H1 (cell line): ENCODE measurements at regions not wholly inside any gene's neighbourhood (a gene's known extent, or its start where the extent isn't known, plus 50 kb on each side); places are given as distances from the start of the nearest gene placed in this dataset.
A peak's percentile ranks its signal among the peaks of the same experiment; 100 is the strongest.

ENCODE experiments used
- CTCF ChIA-PET: fragments of 300-600 bp; sonication (Branson Sonifier 250); formaldehyde crosslinking; loops from one replicate; lab custom pipeline; 2021; ENCODE audit not compliant: partially characterized antibody; lab: Charles Lee
- POLR2A ChIA-PET: fragments of 300-600 bp; sonication (Branson Sonifier 250); formaldehyde crosslinking; loops from one replicate; lab custom pipeline; 2021; ENCODE audit warnings: inconsistent platforms; ENCODE audit not compliant: partially characterized antibody; lab: Charles Lee
- DNase-seq, 2 experiments: peaks; one replicate each; pipeline versions ENCODE4 v3.0.0 to v3.0.0-alpha.2; 2010 to 2022; ENCODE audit warnings: low spot score in 2 of 2, low read depth in 1 of 2, mixed read lengths in 1 of 2
- FAIRE-seq: peaks from 2 replicates; lab custom pipeline; 2011; peaks lifted over from hg19 to GRCh38; lab: Jason Lieb, UNC
- H2AFZ ChIP-seq: 2 replicates; pipeline ENCODE4 v1.8.1; 2012; ENCODE audit warnings: low read length, inconsistent platforms
- H2AK5ac ChIP-seq: 2 replicates; pipeline ENCODE4 v1.6.1; 2013; ENCODE audit warnings: low read depth, low read length
- H2BK120ac ChIP-seq: replicated peaks from 2 replicates; pipeline ENCODE3; 2013; ENCODE audit warnings: low read depth, low read length, inconsistent platforms
- H2BK12ac ChIP-seq: 2 replicates; pipeline ENCODE4 v1.6.1; 2013; ENCODE audit warnings: low read depth, low read length
- H2BK15ac ChIP-seq: 2 replicates; pipeline ENCODE4 v1.6.1; 2013; ENCODE audit warnings: low read length
- H2BK20ac ChIP-seq: 2 replicates; pipeline ENCODE4 v1.6.1; 2013; ENCODE audit warnings: low read length
- H2BK5ac ChIP-seq: 2 replicates; pipeline ENCODE4 v1.6.1; 2013; ENCODE audit warnings: low read depth, low read length
- H3K14ac ChIP-seq: 2 replicates; pipeline ENCODE4 v1.6.1; 2013; ENCODE audit warnings: inconsistent platforms; ENCODE audit not compliant: insufficient read length
- H3K18ac ChIP-seq: 2 replicates; pipeline ENCODE4 v1.6.1; 2013; ENCODE audit warnings: low read length; ENCODE audit errors: extremely low read depth
- H3K23ac ChIP-seq: 2 replicates; pipeline ENCODE4 v1.6.1; 2013; ENCODE audit warnings: inconsistent platforms; ENCODE audit not compliant: insufficient read length
- H3K23me2 ChIP-seq: 2 replicates; pipeline ENCODE4 v1.6.1; 2013; ENCODE audit warnings: low read depth, low read length
- H3K27ac ChIP-seq: 2 replicates; pipeline ENCODE4 v1.6.1; 2011; ENCODE audit warnings: low read depth, low read length, inconsistent platforms
- H3K27me3 ChIP-seq, 4 experiments: replicated peaks in 1 of 4; 1 replicate in 1 of 4; 2 replicates in 3 of 4; pipeline versions ENCODE4 v1.6.1 to v1.8.1; 2011 to 2013; ENCODE audit warnings: low read length in 3 of 4, mild to moderate bottlenecking in 3 of 4, inconsistent platforms in 2 of 4, mixed read lengths in 2 of 4, moderate library complexity in 1 of 4; ENCODE audit not compliant: control insufficient read depth in 3 of 4, insufficient read depth in 3 of 4; ENCODE audit errors: extremely low read depth in 1 of 4
- H3K36me3 ChIP-seq, 4 experiments: 2 replicates each; pipeline versions ENCODE4 v1.6.1 to v1.8.1; 2011 to 2013; ENCODE audit warnings: mild to moderate bottlenecking in 4 of 4, low read length in 3 of 4, moderate library complexity in 2 of 4, control low read depth in 1 of 4, inconsistent platforms in 1 of 4; ENCODE audit not compliant: insufficient read depth in 4 of 4, control insufficient read depth in 2 of 4
- H3K4ac ChIP-seq: replicated peaks from 2 replicates; pipeline ENCODE3; 2013; ENCODE audit warnings: low read length, low read depth, mixed read lengths, inconsistent platforms; ENCODE audit not compliant: insufficient read length
- H3K4me1 ChIP-seq, 4 experiments: replicated peaks in 1 of 4; 1 replicate in 1 of 4; 2 replicates in 3 of 4; pipeline versions ENCODE4 v1.6.1 to v1.8.1; 2011 to 2013; ENCODE audit warnings: low read length in 3 of 4, inconsistent platforms in 2 of 4, mixed read lengths in 1 of 4; ENCODE audit not compliant: insufficient read depth in 4 of 4, control insufficient read depth in 3 of 4
- H3K4me2 ChIP-seq, 2 experiments: 2 replicates each; pipeline versions ENCODE4 v1.6.1 to v1.8.1; 2011 to 2013; ENCODE audit warnings: low read depth in 2 of 2, low read length in 2 of 2, control low read depth in 1 of 2, inconsistent platforms in 1 of 2, mild to moderate bottlenecking in 1 of 2; ENCODE audit not compliant: insufficient read depth in 1 of 2
- H3K4me3 ChIP-seq, 4 experiments: fragments of 200-600, 300-600 bp in 1 of 4; sonication (generic), shearing (Covaris generic), sonication (Bioruptor Twin) in 1 of 4; 2 replicates each; pipeline versions ENCODE4 v1.5.1 to v1.8.1; 2011 to 2016; ENCODE audit warnings: low read length in 4 of 4, low read depth in 3 of 4, control low read depth in 2 of 4, inconsistent platforms in 2 of 4, mild to moderate bottlenecking in 2 of 4, mixed read lengths in 1 of 4, moderate library complexity in 1 of 4; ENCODE audit not compliant: insufficient read depth in 2 of 4; ENCODE audit errors: extremely low read depth in 1 of 4
- H3K56ac ChIP-seq: replicated peaks from 2 replicates; pipeline ENCODE3; 2013; ENCODE audit warnings: low read depth, mild to moderate bottlenecking, mixed read lengths, low read length, inconsistent platforms; ENCODE audit not compliant: insufficient read length
- H3K79me1 ChIP-seq: 2 replicates; pipeline ENCODE4 v1.6.1; 2013; ENCODE audit warnings: low read depth, low read length, control low read depth
- H3K79me2 ChIP-seq, 2 experiments: 2 replicates each; pipeline versions ENCODE4 v1.6.1 to v1.8.1; 2012 to 2013; ENCODE audit warnings: low read length in 2 of 2, mild to moderate bottlenecking in 2 of 2, inconsistent platforms in 1 of 2; ENCODE audit not compliant: insufficient read depth in 2 of 2, control insufficient read depth in 1 of 2
- H3K9ac ChIP-seq, 4 experiments: replicated peaks in 1 of 4; 1 replicate in 1 of 4; 2 replicates in 3 of 4; pipeline versions ENCODE4 v1.6.1 to v1.8.1; 2011 to 2013; ENCODE audit warnings: low read depth in 3 of 4, low read length in 3 of 4, control low read depth in 2 of 4, mild to moderate bottlenecking in 2 of 4, moderate library complexity in 2 of 4, inconsistent platforms in 1 of 4; ENCODE audit errors: extremely low read depth in 1 of 4
- H3K9me3 ChIP-seq, 2 experiments: 2 replicates each; pipeline versions ENCODE4 v1.6.1 to v1.8.1; 2012 to 2013; ENCODE audit warnings: mild to moderate bottlenecking in 2 of 2, moderate library complexity in 2 of 2, control low read depth in 1 of 2, inconsistent platforms in 1 of 2, low read depth in 1 of 2, low read length in 1 of 2, mixed read lengths in 1 of 2; ENCODE audit not compliant: insufficient read depth in 2 of 2
- H4K20me1 ChIP-seq, 2 experiments: replicated peaks in 1 of 2; 2 replicates each; pipeline versions ENCODE3 to v1.8.1; 2011 to 2013; ENCODE audit warnings: inconsistent platforms in 2 of 2, low read length in 2 of 2, mild to moderate bottlenecking in 1 of 2; ENCODE audit not compliant: insufficient read depth in 2 of 2, control insufficient read depth in 1 of 2
- H4K5ac ChIP-seq: 2 replicates; pipeline ENCODE4 v1.6.1; 2013; ENCODE audit warnings: low read length, low read depth, mixed read lengths, inconsistent platforms; ENCODE audit not compliant: insufficient read length
- H4K8ac ChIP-seq: 2 replicates; pipeline ENCODE4 v1.8.0; 2013; ENCODE audit warnings: mild to moderate bottlenecking, moderate library complexity, low read length, inconsistent platforms; ENCODE audit not compliant: insufficient read depth; ENCODE audit errors: extremely low read depth
- H4K91ac ChIP-seq: replicated peaks from 2 replicates; pipeline ENCODE3; 2013; ENCODE audit warnings: low read length, mixed read lengths, inconsistent platforms; ENCODE audit not compliant: insufficient read length
- ASH2L ChIP-seq: fragments of 200-600, 300-600 bp; sonication (generic); IDR thresholded peaks from one replicate; pipeline ENCODE4 v1.7.1; 2017; ENCODE audit warnings: low read length
- ATF2 ChIP-seq: IDR thresholded peaks from 2 replicates; pipeline ENCODE4 v1.6.1; 2012; ENCODE audit warnings: low read length, inconsistent platforms
- CBX5 ChIP-seq: fragments of 300-800, 300-1000 bp; sonication (generic); IDR thresholded peaks from 2 replicates; pipeline ENCODE4 v1.7.1; 2016; ENCODE audit warnings: antibody characterized with exemption, low read length, low read depth
- GTF2F1 ChIP-seq: IDR thresholded peaks from 2 replicates; pipeline ENCODE4 v1.6.1; 2012; ENCODE audit warnings: low read depth, low read length, improper control_type of control experiment, borderline replicate concordance
- JUND ChIP-seq: IDR thresholded peaks from 2 replicates; pipeline ENCODE4 v1.6.1; 2011; ENCODE audit warnings: mild to moderate bottlenecking, improper control_type of control experiment, low read length
- PHF8 ChIP-seq: fragments of 200-600 bp; sonication (generic); conservative IDR thresholded peaks from 2 replicates; pipeline ENCODE4 v1.7.1; 2012; ENCODE audit warnings: low read depth, mild to moderate bottlenecking, inconsistent platforms, low read length, moderate library complexity
- POLR2A ChIP-seq, 2 experiments: IDR thresholded peaks; 1 replicate in 1 of 2; 2 replicates in 1 of 2; pipeline ENCODE4 v1.6.1; 2011; ENCODE audit warnings: low read depth in 2 of 2, low read length in 2 of 2, mild to moderate bottlenecking in 2 of 2; ENCODE audit errors: control extremely low read depth in 1 of 2
- RFX5 ChIP-seq: IDR thresholded peaks from 2 replicates; pipeline ENCODE4 v1.6.1; 2011; ENCODE audit warnings: low read depth, low read length, improper control_type of control experiment, borderline replicate concordance
- SIX5 ChIP-seq: IDR thresholded peaks from 2 replicates; pipeline ENCODE4 v1.6.1; 2011; ENCODE audit warnings: mild to moderate bottlenecking, low read depth, low read length
- SP2 ChIP-seq: IDR thresholded peaks from 2 replicates; pipeline ENCODE4 v1.6.1; 2012; ENCODE audit warnings: mild to moderate bottlenecking, low read length, inconsistent platforms
- SP4 ChIP-seq: IDR thresholded peaks from 2 replicates; pipeline ENCODE4 v1.6.1; 2012; ENCODE audit warnings: low read length, inconsistent platforms
- TAF7 ChIP-seq: optimal IDR thresholded peaks from 2 replicates; pipeline ENCODE3; 2011; ENCODE audit warnings: low read depth, mild to moderate bottlenecking, inconsistent platforms, low read length, moderate library complexity, borderline replicate concordance
- TBP ChIP-seq: IDR thresholded peaks from 2 replicates; pipeline ENCODE4 v1.6.1; 2011; ENCODE audit warnings: low read depth, low read length, improper control_type of control experiment
- ZNF274 ChIP-seq: IDR thresholded peaks from 2 replicates; pipeline ENCODE4 v1.7.0; 2012; ENCODE audit warnings: low read length, borderline replicate concordance; ENCODE audit errors: extremely low read depth
- WGBS, 2 experiments: shearing (Covaris generic) in 1 of 2; methylation state at CpG; one replicate each; pipeline versions ENCODE4 v1.1.6 to v1.1.7; 2013 to 2015; ENCODE audit warnings: low lambda C conversion rate in 2 of 2, mixed read lengths in 2 of 2, inconsistent platforms in 1 of 2, low coverage in 1 of 2, missing lambda C conversion rate in 1 of 2; ENCODE audit not compliant: insufficient replicate concordance in 2 of 2, insufficient coverage in 1 of 2, insufficient read length in 1 of 2; ENCODE audit errors: extremely low coverage in 1 of 2, missing lambda C conversion rate in 1 of 2; 5-methylcytosine and 5-hydroxymethylcytosine counted together

GRCh38 chr7:32244806-32245345, 174.7 kb upstream of the PDE1C start:
- peak in 1 of 2 experiments; percentile 17 for DNase-seq
- TF ChIP-seq TBP (no peak), ASH2L (no peak), TAF7 (no peak), ATF2 (no peak), SP2 (no peak), SP4 (no peak), SIX5 (no peak), JUND (no peak), PHF8 (no peak), CBX5 (no peak), ZNF274 (no peak), GTF2F1 (no peak), RFX5 (no peak), POLR2A (IDR thresholded peaks at IDR 0.05; ENCODE audit: control extremely low read depth in 1 of 2, low read depth in 2 of 2, low read length in 2 of 2) (no peak)

More at GRCh38 chr7:32244806-32245345, 174.7 kb upstream of the PDE1C start:
- H4K91ac ChIP-seq = no peak overlapping the region
- no peak overlapping the region for H3K56ac ChIP-seq
- H3K9me3 ChIP-seq = no peaks in the 10 kb centered on the region
- no peaks in the 10 kb centered on the region for H3K79me2 ChIP-seq
- no peak for FAIRE-seq
- no peak overlapping the region for H3K23ac ChIP-seq
- H3K4me1 ChIP-seq = peaks cover 0 to under 1% (median 0%) of the 10 kb centered on the region in 4 experiments; a peak in 1 of 7 replicates
- no peak overlapping the region for H4K5ac ChIP-seq
- H2BK5ac ChIP-seq = no peak overlapping the region
- H3K36me3 ChIP-seq = no peaks in the 10 kb centered on the region
- H4K20me1 ChIP-seq = no peaks in the 10 kb centered on the region
- no peak overlapping the region for H3K4me2 ChIP-seq
- no peak overlapping the region for H2BK15ac ChIP-seq
- POLR2A ChIA-PET = no interaction called here
- no peaks in the 10 kb centered on the region for H3K27me3 ChIP-seq
- H3K14ac ChIP-seq = no peak overlapping the region
- WGBS, 2 experiments = 92% methylated on average over 4 of the region's 4 CpGs; no CpG with 5 or more reads in 1 of the 2 experiments
- H3K27ac ChIP-seq = no peak overlapping the region
- H3K4me3 ChIP-seq = no peak overlapping the region
- no peak overlapping the region for H2BK120ac ChIP-seq
- H3K18ac ChIP-seq = no peak overlapping the region
- H3K4ac ChIP-seq = no peak overlapping the region
- no peaks in the 10 kb centered on the region for H3K23me2 ChIP-seq
- CTCF ChIA-PET = interaction anchor here (1.1 to 2.0 kb wide), 3 partner anchors 14 to 234 kb away, joined by 3 to 5 read pairs (median 5); no protein-coding TSS in a partner anchor
- no peak overlapping the region for H2AFZ ChIP-seq
- H2AK5ac ChIP-seq = no peak overlapping the region
- no peak overlapping the region for H3K9ac ChIP-seq
- H2BK20ac ChIP-seq = no peak overlapping the region
- H3K79me1 ChIP-seq = no peaks in the 10 kb centered on the region
- no peak overlapping the region for H2BK12ac ChIP-seq
- no peak overlapping the region for H4K8ac ChIP-seq
